Activated CD8-positive, alpha-beta memory T cell treated with anti-CD3 and anti-CD28 coated beads, Interleukin-2, amount 10 ng/mL, durations not matched to agents 7 days and 5 days (primary cell): ENCODE measurements at regions not wholly inside any gene's neighbourhood (a gene's known extent, or its start where the extent isn't known, plus 50 kb on each side); places are given as distances from the start of the nearest gene placed in this dataset.
A peak's percentile ranks its signal among the peaks of the same experiment; 100 is the strongest.

Experiments used
- ATAC-seq: fragments of 150-1000 bp; cut with Tn5 transposase; one replicate; pipeline ENCODE4 v1.10.0; 2021; ENCODE audit warnings: moderate library complexity
- CTCF ChIA-PET: fragments of 350-600 bp; sonication (Branson Sonifier 250); formaldehyde crosslinking; loops from one replicate; lab custom pipeline; 2021; ENCODE audit warnings: antibody characterized with exemption; lab: Charles Lee
- DNase-seq: peaks from one replicate; pipeline ENCODE4 v3.0.0-alpha.2; 2020
- H3K27ac Mint-ChIP-seq: one replicate; pipeline ENCODE4 v1.8.0; 2021; ENCODE audit warnings: mild to moderate bottlenecking, mixed read lengths
- H3K27me3 Mint-ChIP-seq: one replicate; pipeline ENCODE4 v1.8.0; 2021; ENCODE audit warnings: mixed read lengths
- H3K36me3 Mint-ChIP-seq: one replicate; pipeline ENCODE4 v1.8.0; 2021; ENCODE audit warnings: mild to moderate bottlenecking, mixed read lengths
- H3K4me1 Mint-ChIP-seq: one replicate; pipeline ENCODE4 v1.8.0; 2021; ENCODE audit warnings: mixed read lengths
- H3K4me3 Mint-ChIP-seq: one replicate; pipeline ENCODE4 v1.8.0; 2021; ENCODE audit warnings: mild to moderate bottlenecking, moderate library complexity, mixed read lengths
- H3K9me3 Mint-ChIP-seq: one replicate; pipeline ENCODE4 v1.8.0; 2022; ENCODE audit warnings: low read depth, mixed read lengths

GRCh38 chr17:77475016-77475976 is 334.5 kb downstream of the SEC14L1 start:
- Mint-ChIP-seq H3K9me3 (no peaks in the 10 kb centered on the region), H3K4me3 (peak overlapping the region; percentile 3), H3K4me1 (peaks cover 86% of the 10 kb centered on the region), H3K36me3 (peaks cover 35% of the 10 kb centered on the region), H3K27ac (peak overlapping the region; percentile 48), H3K27me3 (no peaks in the 10 kb centered on the region)
- ATAC-seq = peak; percentile 30
- DNase-seq = peak; percentile 78
- CTCF ChIA-PET = interaction anchor here (0.7 to 3.4 kb wide), 10 partner anchors 15 to 145 kb away, joined by 3 to 18 read pairs (median 4); no protein-coding TSS in a partner anchor

DNA sequence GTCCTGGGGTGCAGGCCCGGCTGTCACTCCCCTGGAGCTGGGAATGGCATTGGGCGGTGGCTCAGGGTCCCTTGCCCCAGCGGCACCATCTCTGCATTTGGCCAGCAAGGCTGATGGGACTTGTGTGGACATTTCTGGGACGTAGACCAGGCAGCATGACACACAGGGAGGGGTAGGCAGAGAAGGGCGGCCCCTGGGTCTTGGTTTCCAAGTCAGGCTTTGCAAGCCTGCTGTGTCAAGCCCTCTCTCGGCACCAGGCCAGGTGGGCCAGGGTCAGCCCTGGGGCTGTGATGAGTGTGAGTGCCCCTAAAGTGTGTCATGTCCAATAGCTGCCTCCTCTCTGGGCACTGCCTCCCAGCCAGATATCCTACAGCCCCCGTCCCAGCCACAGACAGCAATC is 335.2 kb downstream of the SEC14L1 start:
- ATAC-seq (no peak), DNase-seq (no peak)
- Mint-ChIP-seq H3K36me3 (peaks cover 31% of the 10 kb centered on the region), H3K4me3 (no peak overlapping the region), H3K9me3 (no peaks in the 10 kb centered on the region), H3K4me1 (peaks cover 78% of the 10 kb centered on the region), H3K27me3 (no peaks in the 10 kb centered on the region), H3K27ac (no peak overlapping the region)
- CTCF ChIA-PET = interaction anchor here (1.1 to 3.4 kb wide), 4 partner anchors 19 to 46 kb away, joined by 4 to 18 read pairs (median 4); no protein-coding TSS in a partner anchor

DNA sequence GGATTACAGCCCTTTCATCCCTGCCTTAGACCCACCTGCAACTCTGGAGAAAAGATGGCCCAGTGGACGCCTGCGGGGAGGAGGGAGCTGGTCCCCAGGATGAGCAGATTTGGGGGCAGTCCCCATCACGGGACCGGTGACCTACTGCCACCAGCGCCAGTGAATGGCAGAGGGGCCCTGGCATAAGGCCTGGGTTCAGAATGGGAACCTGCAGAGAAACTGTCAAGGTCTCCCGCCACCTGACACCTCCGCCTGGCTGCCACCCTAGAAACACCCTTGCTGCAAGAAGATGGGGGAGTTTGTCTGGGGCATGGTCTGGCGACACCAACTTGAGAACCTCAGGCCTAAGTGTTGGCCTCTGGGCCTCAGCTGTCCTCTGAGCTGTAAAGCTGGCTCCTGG is 335.7 kb downstream of the SEC14L1 start:
- CTCF ChIA-PET = interaction anchor here (0.6 to 1.3 kb wide), 4 partner anchors 47 to 145 kb away, joined by 3 to 4 read pairs (median 4); no protein-coding TSS in a partner anchor
- H3K36me3 Mint-ChIP-seq = peaks cover 33% of the 10 kb centered on the region
- no peak overlapping the region for H3K4me3 Mint-ChIP-seq
- no peak overlapping the region for H3K27ac Mint-ChIP-seq
- no peaks in the 10 kb centered on the region for H3K27me3 Mint-ChIP-seq
- ATAC-seq = no peak
- no peaks in the 10 kb centered on the region for H3K9me3 Mint-ChIP-seq
- peaks cover 74% of the 10 kb centered on the region for H3K4me1 Mint-ChIP-seq
- no peak for DNase-seq

GRCh38 chr17:77476931-77477805 is 336.4 kb downstream of the SEC14L1 start:
- no peaks in the 10 kb centered on the region for H3K9me3 Mint-ChIP-seq
- H3K27ac Mint-ChIP-seq = no peak overlapping the region
- peaks cover 67% of the 10 kb centered on the region for H3K4me1 Mint-ChIP-seq
- ATAC-seq (no peak), DNase-seq (no peak)
- CTCF ChIA-PET = interaction anchor here (0.6 to 2.1 kb wide), 4 partner anchors 47 to 146 kb away, joined by 3 to 5 read pairs (median 4); no protein-coding TSS in a partner anchor
- H3K4me3 Mint-ChIP-seq = no peak overlapping the region
- H3K36me3 Mint-ChIP-seq = peaks cover 40% of the 10 kb centered on the region
- no peaks in the 10 kb centered on the region for H3K27me3 Mint-ChIP-seq

- Mint-ChIP-seq H3K27ac (no peak overlapping the region), H3K36me3 (peaks cover 40% of the 10 kb centered on the region), H3K4me1 (peaks cover 56% of the 10 kb centered on the region), H3K27me3 (no peaks in the 10 kb centered on the region), H3K9me3 (no peaks in the 10 kb centered on the region), H3K4me3 (no peak overlapping the region)
- CTCF ChIA-PET = interaction anchor here (2.1 kb wide), 1 partner anchor 48 kb away, joined by 5 read pairs; no protein-coding TSS in a partner anchor
- no peak for DNase-seq
- no peak for ATAC-seq
These were observed 337.5 kb downstream of the SEC14L1 start for GRCh38 chr17:77478281-77478680.

- Mint-ChIP-seq H3K4me1 (peaks cover 50% of the 10 kb centered on the region), H3K9me3 (no peaks in the 10 kb centered on the region), H3K4me3 (no peak overlapping the region), H3K36me3 (peaks cover 34% of the 10 kb centered on the region), H3K27ac (no peak overlapping the region), H3K27me3 (no peaks in the 10 kb centered on the region)
- no peak for ATAC-seq
- no peak for DNase-seq
- CTCF ChIA-PET = interaction anchor here (2.1 kb wide), 1 partner anchor 49 kb away, joined by 5 read pairs; no protein-coding TSS in a partner anchor
These were observed 338.1 kb downstream of the SEC14L1 start for GRCh38 chr17:77478899-77479298.

DNA sequence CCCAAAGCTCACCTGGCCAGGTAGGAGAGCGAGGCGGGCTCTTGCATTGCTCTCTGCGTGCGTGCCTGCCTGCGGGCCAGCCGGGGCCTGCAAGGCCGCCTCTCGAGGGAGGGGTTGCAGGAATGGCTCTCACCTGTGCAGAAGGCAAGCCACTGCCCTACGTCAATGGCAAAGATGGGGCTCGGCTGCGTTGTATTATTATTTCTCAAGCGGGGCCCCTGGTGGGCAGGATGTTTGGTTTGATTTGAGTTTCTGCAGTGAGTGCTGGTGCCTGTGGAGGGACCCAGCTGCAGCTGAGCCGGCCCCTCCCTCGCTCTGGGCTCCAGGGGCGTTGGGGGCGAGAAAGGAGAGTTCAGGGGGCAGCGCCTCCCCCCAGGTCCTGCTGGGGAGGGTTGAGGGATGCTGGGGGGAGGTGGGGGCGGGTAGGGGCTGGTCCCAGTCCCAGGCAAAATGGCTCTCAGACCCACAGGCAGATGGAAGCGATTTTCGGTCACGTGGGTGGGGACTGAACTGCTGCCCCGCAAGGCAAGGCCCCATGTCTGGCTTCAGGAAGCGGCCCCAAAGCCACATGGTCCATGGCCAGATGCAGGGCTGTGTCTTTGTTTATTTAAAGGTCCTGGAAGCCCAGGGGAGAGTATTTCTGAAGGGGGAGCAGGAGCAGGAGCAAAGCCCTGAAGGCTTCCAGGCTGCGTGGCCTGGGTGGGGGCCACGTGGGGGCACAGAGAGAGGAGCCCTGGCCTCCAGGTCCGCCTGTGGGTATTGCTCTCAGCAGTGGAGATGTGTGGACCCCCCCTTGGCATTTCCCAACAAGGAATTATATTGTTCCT is 338.8 kb downstream of the SEC14L1 start:
- no peak overlapping the region for H3K4me3 Mint-ChIP-seq
- peaks cover 33% of the 10 kb centered on the region for H3K36me3 Mint-ChIP-seq
- no peaks in the 10 kb centered on the region for H3K27me3 Mint-ChIP-seq
- peaks cover 43% of the 10 kb centered on the region for H3K4me1 Mint-ChIP-seq
- no peak for ATAC-seq
- DNase-seq = no peak
- H3K27ac Mint-ChIP-seq = no peak overlapping the region
- CTCF ChIA-PET = interaction anchor here (2.1 kb wide), 1 partner anchor 50 kb away, joined by 5 read pairs; no protein-coding TSS in a partner anchor
- no peaks in the 10 kb centered on the region for H3K9me3 Mint-ChIP-seq

DNA sequence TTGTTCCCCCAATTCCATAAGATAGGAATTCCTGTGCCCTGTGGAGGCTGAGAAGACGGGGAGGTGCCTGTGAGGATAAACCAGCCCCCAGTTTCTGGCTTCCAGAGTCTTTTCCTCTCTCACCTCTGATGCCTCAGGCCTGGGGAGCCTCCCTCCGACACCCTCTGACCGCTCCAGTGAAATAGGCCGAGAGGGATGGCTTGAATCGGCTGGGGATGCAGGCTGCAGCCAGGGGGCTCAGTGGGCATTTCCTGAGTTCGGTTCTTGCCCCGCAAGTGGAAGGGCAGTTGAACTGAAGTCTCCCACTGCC is 339.4 kb downstream of the SEC14L1 start:
- Mint-ChIP-seq H3K9me3 (no peaks in the 10 kb centered on the region), H3K4me1 (peaks cover 37% of the 10 kb centered on the region), H3K27ac (no peak overlapping the region), H3K4me3 (no peak overlapping the region), H3K27me3 (no peaks in the 10 kb centered on the region), H3K36me3 (peaks cover 31% of the 10 kb centered on the region)
- DNase-seq (no peak), ATAC-seq (no peak)
- CTCF ChIA-PET = interaction anchor here (0.6 kb wide), 1 partner anchor 14 kb away, joined by 3 read pairs; no protein-coding TSS in a partner anchor

- Mint-ChIP-seq H3K9me3 (no peaks in the 10 kb centered on the region), H3K27ac (no peak overlapping the region), H3K36me3 (peaks cover 26% of the 10 kb centered on the region), H3K4me1 (peaks cover 32% of the 10 kb centered on the region), H3K4me3 (no peak overlapping the region), H3K27me3 (no peaks in the 10 kb centered on the region)
- ATAC-seq (no peak), DNase-seq (no peak)
- CTCF ChIA-PET = interaction anchor here (0.6 kb wide), 1 partner anchor 14 kb away, joined by 3 read pairs; no protein-coding TSS in a partner anchor
These were observed 339.9 kb downstream of the SEC14L1 start for GRCh38 chr17:77480509-77481215.

DNA sequence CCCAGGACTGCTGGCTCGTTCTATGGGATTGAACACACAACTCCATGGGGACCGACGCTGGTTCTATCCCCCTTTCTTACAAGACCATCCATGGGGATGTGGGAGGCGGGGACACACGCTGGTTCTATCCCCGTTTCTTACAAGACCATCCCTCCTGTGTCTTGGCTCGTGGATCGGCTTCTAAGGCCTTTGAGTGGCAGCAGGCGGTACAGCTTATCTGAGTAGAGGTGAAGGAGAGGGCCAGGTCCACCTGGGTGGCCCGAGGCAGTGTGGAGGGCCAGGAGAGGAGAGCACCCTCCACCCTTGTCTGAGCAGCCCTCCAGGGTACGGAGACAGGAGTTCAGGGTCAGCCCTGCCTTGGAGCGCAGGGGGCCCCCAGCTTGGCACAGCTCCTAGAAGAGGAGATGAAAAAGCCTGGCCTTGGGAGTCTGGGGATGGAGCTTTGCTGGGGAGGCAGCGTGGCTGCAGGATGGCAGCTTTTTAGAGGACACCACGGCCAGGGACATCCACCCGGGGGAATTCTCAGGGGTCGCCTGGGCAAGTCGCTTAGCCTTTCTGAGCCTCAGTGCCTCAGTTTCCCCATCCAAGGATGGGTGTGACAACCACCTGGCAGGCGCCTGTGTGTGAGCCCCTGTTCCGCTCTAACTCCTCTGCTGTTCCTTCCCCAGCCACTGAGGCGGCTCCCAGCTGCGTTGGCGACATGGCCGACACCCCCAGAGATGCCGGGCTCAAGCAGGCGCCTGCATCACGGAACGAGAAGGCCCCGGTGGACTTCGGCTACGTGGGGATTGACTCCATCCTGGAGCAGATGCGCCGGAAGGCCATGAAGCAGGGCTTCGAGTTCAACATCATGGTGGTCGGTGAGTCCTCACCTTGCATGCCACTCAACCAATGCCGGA is 341.0 kb downstream of the SEC14L1 start:
- CTCF ChIA-PET = interaction anchor here (1.5 kb wide), 1 partner anchor 10 kb away, joined by 3 read pairs; no protein-coding TSS in a partner anchor
- peaks cover 28% of the 10 kb centered on the region for H3K4me1 Mint-ChIP-seq
- ATAC-seq (no peak), DNase-seq (no peak)
- H3K27me3 Mint-ChIP-seq = no peaks in the 10 kb centered on the region
- no peak overlapping the region for H3K27ac Mint-ChIP-seq
- no peaks in the 10 kb centered on the region for H3K9me3 Mint-ChIP-seq
- H3K4me3 Mint-ChIP-seq = no peak overlapping the region
- peaks cover 29% of the 10 kb centered on the region for H3K36me3 Mint-ChIP-seq
